ENCODE measurements at regions not wholly inside any gene's neighbourhood (a gene's known extent, or its start where the extent isn't known, plus 50 kb on each side); places are given as distances from the start of the nearest gene placed in this dataset.

- no peak overlapping the region for H2AFZ ChIP-seq
- TF ChIP-seq, protein P1, sequence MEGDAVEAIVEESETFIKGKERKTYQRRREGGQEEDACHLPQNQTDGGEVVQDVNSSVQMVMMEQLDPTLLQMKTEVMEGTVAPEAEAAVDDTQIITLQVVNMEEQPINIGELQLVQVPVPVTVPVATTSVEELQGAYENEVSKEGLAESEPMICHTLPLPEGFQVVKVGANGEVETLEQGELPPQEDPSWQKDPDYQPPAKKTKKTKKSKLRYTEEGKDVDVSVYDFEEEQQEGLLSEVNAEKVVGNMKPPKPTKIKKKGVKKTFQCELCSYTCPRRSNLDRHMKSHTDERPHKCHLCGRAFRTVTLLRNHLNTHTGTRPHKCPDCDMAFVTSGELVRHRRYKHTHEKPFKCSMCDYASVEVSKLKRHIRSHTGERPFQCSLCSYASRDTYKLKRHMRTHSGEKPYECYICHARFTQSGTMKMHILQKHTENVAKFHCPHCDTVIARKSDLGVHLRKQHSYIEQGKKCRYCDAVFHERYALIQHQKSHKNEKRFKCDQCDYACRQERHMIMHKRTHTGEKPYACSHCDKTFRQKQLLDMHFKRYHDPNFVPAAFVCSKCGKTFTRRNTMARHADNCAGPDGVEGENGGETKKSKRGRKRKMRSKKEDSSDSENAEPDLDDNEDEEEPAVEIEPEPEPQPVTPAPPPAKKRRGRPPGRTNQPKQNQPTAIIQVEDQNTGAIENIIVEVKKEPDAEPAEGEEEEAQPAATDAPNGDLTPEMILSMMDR (IDR thresholded peaks at IDR 0.05), result no peak
- no peaks in the 10 kb centered on the region for H3K4me1 ChIP-seq
- H3K9me3 ChIP-seq (ENCODE audit: control insufficient read depth, low read length), result no peaks in the 10 kb centered on the region
- no peak overlapping the region for H3K27ac ChIP-seq
- no peak overlapping the region for H3K4me2 ChIP-seq (ENCODE audit: low read length)
- H3K9ac ChIP-seq, result no peak overlapping the region
- H3K79me2 ChIP-seq, result no peaks in the 10 kb centered on the region
- H3K4me3 ChIP-seq (ENCODE audit: low read depth, low read length), result no peak overlapping the region
- no peaks in the 10 kb centered on the region for H3K36me3 ChIP-seq (ENCODE audit: control insufficient read depth, insufficient read depth, low read length)
- no peaks in the 10 kb centered on the region for H3K27me3 ChIP-seq (ENCODE audit: control insufficient read depth, insufficient read depth, low read length)
Observed at GRCh38 chr3:22565393-22565792, 637.7 kb upstream of the UBE2E2 start.

- no peak overlapping the region for H3K4me3 ChIP-seq (ENCODE audit: low read depth, low read length)
- TF ChIP-seq, protein P1 (IDR thresholded peaks at IDR 0.05), result no peak
- no peaks in the 10 kb centered on the region for H3K79me2 ChIP-seq
- H3K4me2 ChIP-seq (ENCODE audit: low read length), result no peak overlapping the region
- H3K9me3 ChIP-seq (ENCODE audit: control insufficient read depth, low read length), result no peaks in the 10 kb centered on the region
- no peaks in the 10 kb centered on the region for H3K4me1 ChIP-seq
- no peaks in the 10 kb centered on the region for H3K36me3 ChIP-seq (ENCODE audit: control insufficient read depth, insufficient read depth, low read length)
- H3K27me3 ChIP-seq (ENCODE audit: control insufficient read depth, insufficient read depth, low read length), result no peaks in the 10 kb centered on the region
- no peak overlapping the region for H3K27ac ChIP-seq
- no peak overlapping the region for H2AFZ ChIP-seq
- no peak overlapping the region for H3K9ac ChIP-seq
Observed at GRCh38 chr3:22568285-22568684, 634.8 kb upstream of the UBE2E2 start.

- TF ChIP-seq, protein P1 (IDR thresholded peaks at IDR 0.05), result no peak
- Histone ChIP-seq H3K4me2 (ENCODE audit: low read length) (no peak overlapping the region), H3K9ac (no peak overlapping the region), H3K9me3 (ENCODE audit: control insufficient read depth, low read length) (no peaks in the 10 kb centered on the region), H3K27ac (no peak overlapping the region), H3K4me3 (ENCODE audit: low read depth, low read length) (no peak overlapping the region), H3K4me1 (no peaks in the 10 kb centered on the region), H3K36me3 (ENCODE audit: control insufficient read depth, insufficient read depth, low read length) (no peaks in the 10 kb centered on the region), H2AFZ (no peak overlapping the region), H3K79me2 (no peaks in the 10 kb centered on the region), H3K27me3 (ENCODE audit: control insufficient read depth, insufficient read depth, low read length) (no peaks in the 10 kb centered on the region)
Observed at GRCh38 chr3:22569570-22569969, 633.6 kb upstream of the UBE2E2 start.

- H3K4me3 ChIP-seq (ENCODE audit: low read depth, low read length), result no peak overlapping the region
- no peak overlapping the region for H3K9ac ChIP-seq
- no peaks in the 10 kb centered on the region for H3K79me2 ChIP-seq
- H2AFZ ChIP-seq, result no peak overlapping the region
- no peaks in the 10 kb centered on the region for H3K4me1 ChIP-seq
- no peaks in the 10 kb centered on the region for H3K9me3 ChIP-seq (ENCODE audit: control insufficient read depth, low read length)
- H3K27ac ChIP-seq, result no peak overlapping the region
- TF ChIP-seq, protein P1 (IDR thresholded peaks at IDR 0.05), result no peak
- H3K4me2 ChIP-seq (ENCODE audit: low read length), result no peak overlapping the region
- H3K27me3 ChIP-seq (ENCODE audit: control insufficient read depth, insufficient read depth, low read length), result no peaks in the 10 kb centered on the region
- H3K36me3 ChIP-seq (ENCODE audit: control insufficient read depth, insufficient read depth, low read length), result no peaks in the 10 kb centered on the region
Observed at GRCh38 chr3:22581007-22581406, 622.1 kb upstream of the UBE2E2 start.

DNA sequence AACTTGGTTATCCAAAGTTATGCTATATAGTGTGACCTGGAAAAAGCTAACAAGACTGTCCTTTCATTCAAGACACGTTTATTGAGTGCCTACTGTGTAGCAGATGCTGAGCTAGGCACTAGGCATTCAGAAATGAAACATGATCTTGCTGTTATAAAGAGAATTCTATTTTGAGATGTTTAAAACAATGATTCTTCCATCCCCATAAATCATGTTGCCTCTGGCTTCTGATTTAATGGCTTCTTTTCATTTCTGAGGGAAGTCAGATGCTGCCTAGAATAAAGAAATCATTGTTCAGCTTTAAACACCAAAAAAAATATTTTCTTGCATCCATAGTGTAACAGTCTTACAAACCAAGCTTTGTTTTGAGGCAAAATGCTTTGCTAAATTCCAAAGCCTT is 620.9 kb upstream of the UBE2E2 start:
- H3K36me3 ChIP-seq (ENCODE audit: control insufficient read depth, insufficient read depth, low read length), result no peaks in the 10 kb centered on the region
- no peak overlapping the region for H3K27ac ChIP-seq
- H3K9me3 ChIP-seq (ENCODE audit: control insufficient read depth, low read length), result no peaks in the 10 kb centered on the region
- H3K4me3 ChIP-seq (ENCODE audit: low read depth, low read length), result no peak overlapping the region
- H3K9ac ChIP-seq, result no peak overlapping the region
- H3K4me1 ChIP-seq, result no peaks in the 10 kb centered on the region
- H3K27me3 ChIP-seq (ENCODE audit: control insufficient read depth, insufficient read depth, low read length), result no peaks in the 10 kb centered on the region
- H2AFZ ChIP-seq, result no peak overlapping the region
- H3K79me2 ChIP-seq, result no peaks in the 10 kb centered on the region
- no peak overlapping the region for H3K4me2 ChIP-seq (ENCODE audit: low read length)
- TF ChIP-seq, protein P1 (IDR thresholded peaks at IDR 0.05), result no peak

Data from parathyroid adenoma (tissue), 2 donors.